ENCODE measurements at regions not wholly inside any gene's neighbourhood (a gene's known extent, or its start where the extent isn't known, plus 50 kb on each side); places are given as distances from the start of the nearest gene placed in this dataset.
A peak's percentile ranks its signal among the peaks of the same experiment; 100 is the strongest.

DNA sequence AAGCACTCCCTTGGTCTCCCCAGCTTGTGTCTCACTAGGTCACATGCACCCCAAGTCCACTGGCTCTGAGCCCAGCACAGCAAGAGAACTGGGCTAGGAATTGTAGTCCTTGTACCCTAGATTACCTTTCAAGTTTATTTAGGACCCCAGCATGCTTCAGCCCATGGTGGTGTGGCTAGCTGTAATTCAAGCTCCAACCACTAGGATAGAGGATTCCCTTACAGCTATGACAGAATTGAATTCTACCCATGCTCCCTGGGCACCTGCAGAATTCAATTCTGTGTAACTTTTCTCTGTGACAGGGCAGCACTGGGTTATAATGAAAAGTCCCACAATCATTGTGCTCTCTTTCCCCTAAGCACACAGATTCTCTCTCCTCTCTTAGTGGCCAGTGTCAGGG lies 253.8 kb upstream of the DMD start:
- no peak for DNase-seq

- no peak for DNase-seq
Observed at GRCh38 chrX:33457102-33457501, 245.8 kb upstream of the DMD start.

DNA sequence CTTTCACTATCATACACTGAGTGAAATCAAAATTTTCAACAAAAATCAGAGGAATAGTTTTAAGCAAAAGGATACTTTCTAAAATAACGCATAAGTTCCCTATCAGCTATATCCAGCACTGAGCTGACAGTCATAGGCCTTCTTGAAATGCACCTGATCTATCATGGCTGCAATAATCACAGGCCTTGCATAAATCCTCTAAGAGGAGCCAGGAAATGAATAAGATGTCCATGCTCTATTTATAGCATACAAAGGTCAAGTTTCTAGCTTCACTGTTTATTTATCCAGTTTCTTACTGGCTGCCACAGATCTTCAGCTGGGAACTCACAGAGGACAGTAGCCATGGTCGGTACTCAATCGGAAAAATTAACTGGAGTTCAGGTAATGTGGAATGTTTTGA lies 235.9 kb upstream of the DMD start:
- DNase-seq = no peak

- DNase-seq = peak; percentile 5
Observed at GRCh38 chrX:33434256-33435092, 223.1 kb upstream of the DMD start.

GRCh38 chrX:33416273-33416805 lies 205.0 kb upstream of the DMD start:
- no peak for DNase-seq

- no peak for DNase-seq
Observed at GRCh38 chrX:33415459-33415858, 204.1 kb upstream of the DMD start.

DNA sequence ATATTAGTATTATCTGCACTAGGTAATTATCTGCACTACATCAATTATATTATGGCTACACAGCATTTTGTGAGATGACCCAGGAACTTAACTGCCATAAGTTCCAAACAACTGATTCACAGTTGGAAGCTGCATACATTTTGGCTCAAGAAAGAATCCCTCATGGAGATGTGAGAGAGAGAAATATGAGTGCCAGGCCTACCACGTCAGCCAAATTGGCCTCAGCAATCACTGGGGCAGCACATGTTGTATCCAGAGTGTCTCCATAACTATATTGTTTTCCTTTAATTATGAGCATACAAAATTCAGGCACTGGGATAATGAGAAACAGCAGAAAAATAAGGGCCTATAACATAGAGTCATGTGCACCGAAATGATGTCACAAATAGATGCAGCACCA lies 174.2 kb upstream of the DMD start:
- no peak for DNase-seq

DNA sequence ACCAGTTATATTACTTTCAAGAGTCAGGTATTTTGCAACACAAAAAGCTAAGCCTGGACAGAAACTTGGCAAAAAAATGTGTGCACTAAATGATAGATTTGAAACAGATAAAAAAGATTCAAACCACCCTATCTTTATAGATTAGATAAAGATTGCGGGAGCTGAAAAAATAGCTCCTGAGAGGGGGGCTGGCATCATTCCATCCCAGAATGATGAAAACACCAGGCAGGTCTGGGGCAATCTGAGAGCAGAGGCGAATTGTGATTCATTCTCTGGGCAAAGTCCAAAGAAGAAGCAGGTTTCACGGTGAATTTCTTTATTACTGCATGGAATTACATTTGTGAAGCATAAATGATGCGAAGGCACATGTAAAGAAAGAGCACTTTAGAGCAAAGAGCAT lies 168.5 kb upstream of the DMD start:
- DNase-seq = no peak

DNA sequence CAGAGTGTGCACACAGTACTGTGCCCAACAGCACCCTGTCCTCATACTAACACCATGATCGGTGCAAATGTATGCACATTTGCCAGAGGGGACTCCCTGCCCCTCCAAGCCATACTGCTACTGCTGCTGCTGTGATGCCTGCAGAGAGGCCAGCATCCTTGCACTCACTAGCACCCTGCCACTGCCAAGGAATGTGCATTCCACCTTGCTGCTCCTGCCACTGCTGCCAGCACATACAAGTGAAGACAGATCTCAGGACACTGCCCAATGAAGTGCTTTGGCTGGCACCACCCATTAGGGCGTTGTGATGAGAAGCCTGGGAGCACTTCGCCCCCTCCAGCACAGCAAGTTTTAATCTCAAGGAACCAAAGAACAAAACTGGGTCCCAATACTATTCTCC lies 146.3 kb upstream of the DMD start:
- no peak for DNase-seq

- DNase-seq = no peak
Observed at GRCh38 chrX:33339219-33339618, 127.9 kb upstream of the DMD start.

DNA sequence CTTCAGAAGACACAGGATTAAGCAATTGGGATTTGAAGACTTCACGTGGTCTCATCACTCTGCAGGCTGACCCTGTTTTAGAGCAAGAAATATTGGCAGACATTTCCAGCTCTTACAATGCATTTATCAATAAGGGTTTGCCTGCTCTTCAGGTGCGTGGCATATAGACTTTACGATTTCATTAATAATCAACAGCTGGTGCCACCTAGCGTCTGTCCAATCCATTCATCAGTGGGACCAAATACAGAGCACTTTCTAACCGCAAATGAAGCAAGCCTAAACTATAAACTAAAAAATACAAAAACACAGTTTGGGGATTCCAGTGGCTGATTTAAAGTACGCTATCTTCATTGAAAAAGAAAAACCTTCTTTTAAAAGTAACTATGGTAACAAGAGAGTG lies 125.4 kb upstream of the DMD start:
- no peak for DNase-seq

DNA sequence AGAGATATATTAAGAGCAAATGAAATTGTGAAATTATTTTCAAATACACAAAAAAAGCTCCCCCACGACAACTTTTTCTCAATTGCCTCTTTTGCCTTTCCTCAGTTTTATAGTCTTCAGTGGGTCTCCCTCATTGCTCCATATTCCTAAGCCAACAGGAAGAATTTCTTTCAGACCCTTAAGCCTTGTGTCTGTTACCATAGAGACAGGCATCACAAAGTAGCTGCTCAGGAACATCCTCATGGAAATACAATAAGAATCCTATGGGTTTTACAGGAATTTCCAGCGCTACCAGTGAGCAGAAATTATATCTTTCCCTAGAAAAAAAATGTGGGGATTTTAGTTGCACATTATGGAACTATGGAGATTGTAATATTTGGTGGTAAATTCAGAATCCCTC lies 121.9 kb upstream of the DMD start:
- DNase-seq = no peak

GRCh38 chrX:33330798-33331197 lies 119.4 kb upstream of the DMD start:
- DNase-seq = no peak

DNA sequence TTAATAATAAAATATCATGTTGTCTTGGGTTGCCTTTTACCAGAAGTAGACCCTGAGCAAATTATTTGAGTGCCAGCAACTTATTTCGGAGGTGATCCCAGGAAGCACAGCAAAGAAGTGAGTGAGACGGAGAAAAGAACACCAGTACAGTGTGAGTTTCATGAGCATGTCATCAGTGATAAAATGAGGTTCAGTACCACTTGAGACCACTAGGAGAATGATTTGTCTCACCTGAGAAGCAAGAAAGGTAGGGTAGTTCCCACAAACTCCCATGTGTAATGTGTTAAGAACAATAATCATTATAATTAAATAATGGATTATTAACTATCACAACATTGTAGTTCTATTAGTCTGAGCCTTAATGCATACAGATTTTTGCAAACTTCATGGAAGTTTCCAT lies 112.8 kb upstream of the DMD start:
- no peak for DNase-seq

GRCh38 chrX:33307911-33308354 lies 96.6 kb upstream of the DMD start:
- no peak for DNase-seq

- no peak for DNase-seq
Observed at GRCh38 chrX:33298622-33299021, 87.3 kb upstream of the DMD start.

- DNase-seq = no peak
Observed at GRCh38 chrX:33285550-33285949, 74.2 kb upstream of the DMD start.

- no peak for DNase-seq
Observed at GRCh38 chrX:33277046-33277445, 65.7 kb upstream of the DMD start.

DNA sequence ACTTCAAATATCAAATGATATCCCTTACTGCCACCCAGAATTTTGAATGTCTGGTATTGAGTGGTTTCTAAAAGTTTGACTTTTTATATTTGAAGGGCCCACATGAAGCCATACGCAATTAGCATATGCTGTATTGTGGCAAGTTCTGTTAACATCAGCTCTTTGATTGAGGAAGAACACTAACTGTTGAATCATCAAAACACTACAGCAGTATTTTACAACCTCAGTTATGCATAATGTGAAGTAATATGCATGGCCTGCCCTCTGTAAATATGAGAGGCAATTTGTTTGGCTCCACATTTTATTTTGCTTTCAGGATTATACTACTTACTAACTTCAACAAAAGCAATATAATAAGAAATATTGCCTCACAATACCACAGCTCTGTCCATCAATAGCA lies 62.2 kb upstream of the DMD start:
- no peak for DNase-seq

GRCh38 chrX:33272986-33273385 lies 61.6 kb upstream of the DMD start:
- DNase-seq = no peak

Data from NCI-H774 (cell line).